ENCODE measurements at regions not wholly inside any gene's neighbourhood (a gene's known extent, or its start where the extent isn't known, plus 50 kb on each side); places are given as distances from the start of the nearest gene placed in this dataset.

DNA sequence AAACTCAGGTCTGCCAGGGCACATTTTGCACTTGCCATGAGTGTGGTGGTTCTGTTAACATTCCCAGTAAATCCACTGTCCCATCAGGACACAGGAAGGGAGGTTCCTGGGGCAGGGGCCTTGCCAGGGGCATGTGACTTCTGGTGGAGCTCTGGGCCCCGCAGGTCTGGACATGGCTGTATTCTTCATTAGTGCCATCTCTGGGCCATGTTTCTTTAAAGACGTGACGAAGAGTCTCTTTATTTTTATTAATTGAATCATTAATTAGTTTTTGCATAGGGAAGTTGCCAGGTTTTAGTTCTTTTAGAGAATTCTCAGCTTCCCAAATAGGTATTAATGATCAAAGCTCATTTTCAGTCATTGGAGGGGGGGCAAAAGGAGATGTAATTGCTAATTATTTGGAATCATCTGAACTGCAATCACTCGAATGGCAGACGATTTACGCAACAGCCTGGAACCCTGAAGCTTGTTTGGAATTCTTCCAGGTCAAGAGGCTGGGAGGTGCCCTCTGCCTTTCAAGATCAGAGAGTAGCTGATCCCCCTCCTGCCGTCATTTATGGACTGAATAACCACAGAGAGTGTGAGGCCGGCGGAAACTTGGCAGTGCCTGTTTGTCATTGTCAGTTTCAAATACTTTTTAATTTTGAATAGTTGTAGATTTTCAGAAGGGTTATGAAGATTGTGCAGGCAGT lies 106.2 kb downstream of the RTP5 start:
- no peak for TF ChIP-seq CTCF (IDR thresholded peaks at IDR 0.05)
- ATAC-seq (ENCODE audit: insufficient number of reproducible peaks, low FRiP score, low read depth) (no peak), DNase-seq (ENCODE audit: low spot score) (no peak)
- Histone ChIP-seq H3K4me1 (ENCODE audit: control insufficient read depth in 1 of 2, low read depth in 2 of 2) (no peaks in the 10 kb centered on the region), H3K27ac (no peak overlapping the region), H3K36me3 (no peaks in the 10 kb centered on the region), H3K4me3 (no peak overlapping the region), H3K27me3 (replicated peaks; ENCODE audit: insufficient read depth) (no peaks in the 10 kb centered on the region), H3K9me3 (no peaks in the 10 kb centered on the region)

GRCh38 chr2:241976296-241976695 lies 106.8 kb downstream of the RTP5 start:
- H3K36me3 ChIP-seq: no peaks in the 10 kb centered on the region
- no peaks in the 10 kb centered on the region for H3K27me3 ChIP-seq (replicated peaks; ENCODE audit: insufficient read depth)
- no peaks in the 10 kb centered on the region for H3K4me1 ChIP-seq (ENCODE audit: control insufficient read depth in 1 of 2, low read depth in 2 of 2)
- no peak for ATAC-seq (ENCODE audit: insufficient number of reproducible peaks, low FRiP score, low read depth)
- TF ChIP-seq CTCF (IDR thresholded peaks at IDR 0.05): no peak
- no peaks in the 10 kb centered on the region for H3K9me3 ChIP-seq
- no peak overlapping the region for H3K4me3 ChIP-seq
- DNase-seq (ENCODE audit: low spot score): no peak
- no peak overlapping the region for H3K27ac ChIP-seq

- no peaks in the 10 kb centered on the region for H3K36me3 ChIP-seq
- H3K27me3 ChIP-seq (replicated peaks; ENCODE audit: insufficient read depth): no peaks in the 10 kb centered on the region
- DNase-seq (ENCODE audit: low spot score) (no peak), ATAC-seq (ENCODE audit: insufficient number of reproducible peaks, low FRiP score, low read depth) (no peak)
- no peak overlapping the region for H3K4me3 ChIP-seq
- no peak overlapping the region for H3K27ac ChIP-seq
- no peaks in the 10 kb centered on the region for H3K9me3 ChIP-seq
- TF ChIP-seq CTCF (IDR thresholded peaks at IDR 0.05): no peak
- no peaks in the 10 kb centered on the region for H3K4me1 ChIP-seq (ENCODE audit: control insufficient read depth in 1 of 2, low read depth in 2 of 2)
These were observed 108.2 kb downstream of the RTP5 start for GRCh38 chr2:241977557-241978300.

DNA sequence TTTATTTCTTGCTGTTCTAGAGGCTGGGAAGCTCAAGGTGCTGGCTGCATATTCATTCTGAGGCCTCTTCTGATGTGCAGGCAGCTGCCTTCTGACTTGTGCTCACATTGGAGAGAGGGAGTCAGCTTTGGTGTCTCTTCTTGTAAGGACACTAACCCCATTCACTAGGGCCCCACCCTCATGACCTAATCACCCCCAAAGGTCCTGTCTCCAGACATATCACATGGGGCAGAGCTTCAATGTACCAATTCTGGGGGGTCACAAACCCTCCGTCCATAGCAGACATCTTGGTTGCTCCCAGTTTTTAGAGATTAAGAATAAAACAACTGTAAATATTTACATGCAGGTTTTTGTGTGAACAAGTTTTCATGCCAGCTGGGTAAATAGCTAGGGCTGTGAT lies 109.1 kb downstream of the RTP5 start:
- no peaks in the 10 kb centered on the region for H3K27me3 ChIP-seq (replicated peaks; ENCODE audit: insufficient read depth)
- no peak overlapping the region for H3K4me3 ChIP-seq
- H3K36me3 ChIP-seq: no peaks in the 10 kb centered on the region
- H3K9me3 ChIP-seq: no peaks in the 10 kb centered on the region
- DNase-seq (ENCODE audit: low spot score): no peak
- no peak overlapping the region for H3K27ac ChIP-seq
- TF ChIP-seq CTCF (IDR thresholded peaks at IDR 0.05): no peak
- no peak for ATAC-seq (ENCODE audit: insufficient number of reproducible peaks, low FRiP score, low read depth)
- no peaks in the 10 kb centered on the region for H3K4me1 ChIP-seq (ENCODE audit: control insufficient read depth in 1 of 2, low read depth in 2 of 2)

DNA sequence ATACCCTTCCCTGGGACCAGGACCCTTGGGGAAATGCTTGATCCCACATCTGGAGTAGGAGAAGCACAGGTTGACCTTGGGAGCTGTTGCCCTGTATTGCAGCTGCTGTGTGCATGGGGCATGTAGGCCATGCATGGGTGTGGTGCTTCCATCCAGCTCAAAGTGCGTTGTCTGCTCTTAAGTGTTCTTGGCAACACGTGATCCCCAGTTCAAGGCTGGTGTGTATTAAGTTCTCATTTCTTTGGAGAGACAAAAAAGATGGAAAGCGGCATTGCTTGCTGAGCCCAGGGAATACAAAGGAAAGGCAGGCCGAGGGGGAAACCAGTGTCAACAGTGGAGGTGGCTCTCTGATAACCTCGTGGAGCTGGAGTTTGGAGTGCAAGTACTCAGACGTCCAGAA lies 110.7 kb downstream of the RTP5 start:
- Histone ChIP-seq H3K36me3 (no peaks in the 10 kb centered on the region), H3K4me1 (ENCODE audit: control insufficient read depth in 1 of 2, low read depth in 2 of 2) (no peaks in the 10 kb centered on the region), H3K4me3 (no peak overlapping the region), H3K9me3 (no peaks in the 10 kb centered on the region), H3K27ac (no peak overlapping the region), H3K27me3 (replicated peaks; ENCODE audit: insufficient read depth) (no peaks in the 10 kb centered on the region)
- TF ChIP-seq CTCF (IDR thresholded peaks at IDR 0.05): no peak
- DNase-seq (ENCODE audit: low spot score) (no peak), ATAC-seq (ENCODE audit: insufficient number of reproducible peaks, low FRiP score, low read depth) (no peak)
